Pancreas (tissue), 10 donors: ENCODE measurements at regions not wholly inside any gene's neighbourhood (a gene's known extent, or its start where the extent isn't known, plus 50 kb on each side); places are given as distances from the start of the nearest gene placed in this dataset.

ENCODE experiments used
- ATAC-seq, 4 donors: fragments of 200-7000 bp; cut with Tn5 transposase; one replicate each; pipeline versions ENCODE4 v1.8.0 to v1.9.1; 2020; ENCODE audit warnings: mild to moderate bottlenecking in 4 of 4, moderate library complexity in 4 of 4
- DNase-seq, 6 donors: peaks; one replicate each; pipeline ENCODE4 v3.0.0-alpha.2; 2020
- FAIRE-seq: peaks from 2 replicates; lab custom pipeline; 2012; peaks lifted over from hg19 to GRCh38; lab: Jason Lieb, UNC
- H3K27ac ChIP-seq, 4 donors: fragments of 200-600 bp; sonication (generic); 1 replicate in 3 of 4; 2 replicates in 1 of 4; pipeline versions ENCODE4 v1.5.0 to v1.8.0; 2020
- H3K27me3 ChIP-seq, 4 donors: fragments of 200-600 bp; one replicate each; pipeline ENCODE4 v1.8.0; 2021
- H3K36me3 ChIP-seq, 3 donors: fragments of 200-600 bp; sonication (generic) in 1 of 3; one replicate each; pipeline versions ENCODE4 v1.5.0 to v1.8.0; 2020 to 2021
- H3K4me1 ChIP-seq, 3 donors: fragments of 200-600 bp; one replicate each; pipeline ENCODE4 v1.8.0; 2021
- H3K4me3 ChIP-seq, 4 donors: fragments of 200-600 bp; sonication (generic) in 2 of 4; one replicate each; pipeline versions ENCODE4 v1.5.0 to v1.8.0; 2020 to 2021
- H3K9me3 ChIP-seq, 4 donors: fragments of 200-600 bp; one replicate each; pipeline ENCODE4 v1.8.0; 2021
- WGBS, 2 donors: extraction: QIAGEN DNeasy Blood & Tissue Kit; methylation state at CpG; one replicate each; pipeline ENCODE4 v1.1.7; 2013; 5-methylcytosine and 5-hydroxymethylcytosine counted together
- intact Hi-C, 3 donors: fragments of 100-400 bp; cut with DNase I; formaldehyde crosslinking; loops; one replicate each; pipeline versions ENCODE4 v1.11.1 to v1.14.2; 2022
- TF ChIP-seq, protein P1 (sequence below), 4 donors: fragments of 200-600 bp; sonication (generic) in 3 of 4; IDR thresholded peaks; one replicate each; pipeline versions ENCODE4 v1.5.0 to v1.8.0; 2021; ENCODE audit warnings: antibody characterized with exemption in 4 of 4
- donor health status: healthy with polysubstance abuse.
- donor health status: DM: no; HTN: no; CAD: no; lungs with moderate emphysema.
- donor health status: DM: no; HTN: no; CAD: no.
- donor health status: control.
- donor health status: control.
- donor health status: Bipolar disorder and iron deficiency.
- donor health status: DM: yes; HTN: yes; CAD: no.
- donor health status: DM: no; HTN: no; CAD: no.
- donor health status: DM: no; HTN: no; CAD: no.
- donor health status: DM: yes; HTN: yes; CAD: no.

GRCh38 chr2:120683081-120683480, 52.6 kb upstream of the GLI2 start:
- intact Hi-C loops = loop anchor here in 1 of 3 donors (5.0 kb wide), 1 partner anchor 341 kb away; no protein-coding TSS in a partner anchor
- no peak for ATAC-seq
- Histone ChIP-seq H3K36me3 (no peaks in the 10 kb centered on the region), H3K4me3 (no peak overlapping the region), H3K27ac (no peak overlapping the region), H3K4me1 (no peaks in the 10 kb centered on the region), H3K9me3 (no peaks in the 10 kb centered on the region), H3K27me3 (no peaks in the 10 kb centered on the region)
- DNase-seq = no peak
- FAIRE-seq = no peak
- TF ChIP-seq, protein P1, sequence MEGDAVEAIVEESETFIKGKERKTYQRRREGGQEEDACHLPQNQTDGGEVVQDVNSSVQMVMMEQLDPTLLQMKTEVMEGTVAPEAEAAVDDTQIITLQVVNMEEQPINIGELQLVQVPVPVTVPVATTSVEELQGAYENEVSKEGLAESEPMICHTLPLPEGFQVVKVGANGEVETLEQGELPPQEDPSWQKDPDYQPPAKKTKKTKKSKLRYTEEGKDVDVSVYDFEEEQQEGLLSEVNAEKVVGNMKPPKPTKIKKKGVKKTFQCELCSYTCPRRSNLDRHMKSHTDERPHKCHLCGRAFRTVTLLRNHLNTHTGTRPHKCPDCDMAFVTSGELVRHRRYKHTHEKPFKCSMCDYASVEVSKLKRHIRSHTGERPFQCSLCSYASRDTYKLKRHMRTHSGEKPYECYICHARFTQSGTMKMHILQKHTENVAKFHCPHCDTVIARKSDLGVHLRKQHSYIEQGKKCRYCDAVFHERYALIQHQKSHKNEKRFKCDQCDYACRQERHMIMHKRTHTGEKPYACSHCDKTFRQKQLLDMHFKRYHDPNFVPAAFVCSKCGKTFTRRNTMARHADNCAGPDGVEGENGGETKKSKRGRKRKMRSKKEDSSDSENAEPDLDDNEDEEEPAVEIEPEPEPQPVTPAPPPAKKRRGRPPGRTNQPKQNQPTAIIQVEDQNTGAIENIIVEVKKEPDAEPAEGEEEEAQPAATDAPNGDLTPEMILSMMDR (IDR thresholded peaks at IDR 0.05) = no peak
- 76 to 78% methylated on average over 6 of the region's 6 CpGs for WGBS, 2 donors

- Histone ChIP-seq H3K4me3 (no peak overlapping the region), H3K36me3 (no peaks in the 10 kb centered on the region), H3K9me3 (no peaks in the 10 kb centered on the region), H3K27me3 (no peaks in the 10 kb centered on the region), H3K27ac (no peak overlapping the region), H3K4me1 (no peaks in the 10 kb centered on the region)
- 77 to 83% methylated on average over 4 of the region's 4 CpGs for WGBS, 2 donors
- TF ChIP-seq, protein P1 (IDR thresholded peaks at IDR 0.05) = no peak
- DNase-seq (no peak), ATAC-seq (no peak), FAIRE-seq (no peak)
- intact Hi-C loops = loop anchor here in 1 of 3 donors (5.0 kb wide), 1 partner anchor 341 kb away; no protein-coding TSS in a partner anchor
Observed at GRCh38 chr2:120683701-120684100, 52.0 kb upstream of the GLI2 start.

DNA sequence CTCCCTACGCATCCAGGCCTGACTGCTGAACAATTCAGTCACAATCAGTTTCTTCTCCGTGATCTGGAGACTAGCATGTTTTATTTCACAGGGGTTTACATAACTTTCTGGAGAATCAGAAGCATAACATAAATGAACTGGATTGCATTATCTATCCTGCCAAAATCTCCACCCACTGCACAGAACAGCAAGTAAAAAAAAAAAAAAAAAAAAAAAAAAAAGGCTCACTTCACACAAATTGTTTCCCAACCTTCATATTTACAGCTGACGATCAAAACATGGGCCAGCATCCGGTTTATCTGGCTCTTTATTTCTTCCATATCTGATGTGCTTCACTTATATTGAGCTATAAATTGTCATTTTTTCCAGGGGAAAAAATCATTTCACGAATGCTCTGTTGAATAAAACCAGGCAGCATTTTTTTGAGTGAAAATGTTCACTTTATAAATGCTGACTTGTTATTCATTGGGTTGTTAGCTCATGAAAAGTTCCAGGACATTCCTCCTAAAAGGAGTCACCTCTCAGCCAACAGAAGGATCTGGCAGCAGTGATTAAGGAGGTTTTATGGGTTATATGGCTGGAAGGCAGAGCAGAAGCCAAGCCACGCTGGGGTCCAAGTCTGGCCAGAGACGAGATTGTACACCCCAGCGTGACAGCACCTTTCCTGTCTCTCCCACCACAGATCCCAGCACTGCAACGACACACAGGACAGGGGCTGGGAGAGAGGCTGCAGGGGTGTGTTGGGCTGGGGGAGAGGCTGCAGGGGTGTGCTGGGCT, 51.2 kb upstream of the GLI2 start:
- TF ChIP-seq, protein P1 (IDR thresholded peaks at IDR 0.05) = no peak
- Histone ChIP-seq H3K27me3 (no peaks in the 10 kb centered on the region), H3K4me1 (no peaks in the 10 kb centered on the region), H3K36me3 (no peaks in the 10 kb centered on the region), H3K4me3 (no peak overlapping the region), H3K9me3 (no peaks in the 10 kb centered on the region), H3K27ac (no peak overlapping the region)
- no peak for ATAC-seq
- no peak for DNase-seq
- FAIRE-seq = no peak
- intact Hi-C loops = loop anchor here in 1 of 3 donors (5.0 kb wide), 1 partner anchor 342 kb away; no protein-coding TSS in a partner anchor
- WGBS, 2 donors = 66 to 83% methylated on average over 9 of the region's 9 CpGs

DNA sequence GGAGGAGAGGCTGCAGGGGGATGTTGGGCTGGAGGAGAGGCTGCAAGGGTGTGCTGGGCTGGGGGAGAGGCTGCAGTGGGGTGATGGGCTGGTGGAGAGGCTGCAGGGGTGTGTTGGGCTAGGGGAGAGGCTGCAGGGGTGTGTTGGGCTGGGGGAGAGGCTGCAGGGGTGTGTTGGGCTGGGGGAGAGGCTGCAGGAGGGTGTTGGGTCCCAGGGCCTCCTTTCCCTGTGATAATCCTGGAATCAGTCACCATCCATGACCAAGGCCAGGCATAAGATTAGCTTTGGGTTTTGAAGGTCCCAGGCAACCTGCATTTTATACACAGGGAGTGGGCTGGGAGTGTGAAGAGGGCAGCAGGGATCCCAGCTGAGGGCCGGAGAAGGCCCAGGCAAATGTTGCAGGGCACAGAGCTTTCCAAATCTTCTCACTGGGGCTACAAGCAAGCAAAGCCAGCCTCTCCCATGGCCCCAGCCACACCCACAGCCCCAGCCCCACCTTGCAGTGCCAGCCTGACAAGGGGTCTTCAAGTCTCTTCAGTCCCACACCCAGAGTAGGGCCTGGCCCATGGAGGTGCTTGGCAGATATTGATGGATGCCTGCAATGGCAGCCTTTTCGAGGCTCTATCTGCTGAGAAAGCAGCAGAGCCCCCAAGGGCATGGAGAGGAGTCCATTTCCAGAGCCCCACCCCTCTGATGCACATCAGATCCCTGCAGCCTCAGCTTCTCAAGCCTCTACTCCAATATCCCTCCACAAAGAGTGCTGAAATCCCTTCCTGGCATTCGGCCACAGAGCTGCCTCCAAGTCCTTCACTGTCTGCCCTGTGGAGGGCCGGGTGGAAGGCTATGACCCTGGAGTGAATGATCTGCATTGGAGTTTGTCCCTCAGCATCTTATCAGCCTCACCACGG, 50.3 kb upstream of the GLI2 start:
- H3K4me3 ChIP-seq = no peak overlapping the region
- intact Hi-C loops = no loop called here
- no peaks in the 10 kb centered on the region for H3K4me1 ChIP-seq
- no peaks in the 10 kb centered on the region for H3K36me3 ChIP-seq
- DNase-seq = peak in 1 of 6 donors; percentile 38
- TF ChIP-seq, protein P1 (IDR thresholded peaks at IDR 0.05) = no peak
- no peak for FAIRE-seq
- no peaks in the 10 kb centered on the region for H3K9me3 ChIP-seq
- H3K27ac ChIP-seq = no peak overlapping the region
- WGBS, 2 donors = 39 to 51% methylated on average over 5 of the region's 5 CpGs
- H3K27me3 ChIP-seq = no peaks in the 10 kb centered on the region
- ATAC-seq = no peak
